Lower leg skin (tissue), 3 donors: ENCODE measurements at regions not wholly inside any gene's neighbourhood (a gene's known extent, or its start where the extent isn't known, plus 50 kb on each side); places are given as distances from the start of the nearest gene placed in this dataset.

Experiments
- CTCF ChIP-seq, 3 donors: fragments of 450-650 bp; IDR thresholded peaks; one replicate each; pipeline ENCODE4 v1.5.1; 2016; ENCODE audit warnings: antibody characterized with exemption in 3 of 3, mild to moderate bottlenecking in 3 of 3, moderate library complexity in 2 of 3
- POLR2A ChIP-seq, 2 donors: fragments of 450-650 bp; IDR thresholded peaks; one replicate each; pipeline ENCODE4 v1.6.1; 2016 to 2017; ENCODE audit warnings: antibody characterized with exemption in 2 of 2, mild to moderate bottlenecking in 1 of 2, moderate library complexity in 1 of 2

DNA sequence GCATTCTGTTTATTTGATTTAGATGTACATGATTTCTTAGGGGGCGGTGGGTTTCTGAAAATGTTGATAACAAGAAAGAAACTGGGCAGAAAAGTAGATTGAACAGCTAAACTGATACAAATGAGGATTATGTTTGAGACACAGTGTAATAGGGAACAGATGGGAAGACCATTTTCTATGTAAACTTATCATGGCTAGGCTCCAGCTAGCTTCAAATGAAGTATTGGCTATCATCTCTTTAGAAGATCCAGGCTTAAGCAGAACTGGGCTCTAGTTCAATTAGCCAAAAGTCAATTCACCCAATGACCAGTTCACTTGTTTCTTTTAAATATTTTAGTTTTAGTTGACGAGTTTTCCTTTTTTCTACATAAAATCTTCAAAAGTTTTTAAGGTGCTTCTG is 639.5 kb downstream of the ANKRD7 start:
- TF ChIP-seq CTCF (IDR thresholded peaks at IDR 0.05) (no peak), POLR2A (IDR thresholded peaks at IDR 0.05) (no peak)
